Aorta (tissue), 5 donors: ENCODE measurements at regions not wholly inside any gene's neighbourhood (a gene's known extent, or its start where the extent isn't known, plus 50 kb on each side); places are given as distances from the start of the nearest gene placed in this dataset.
A peak's percentile ranks its signal among the peaks of the same experiment; 100 is the strongest.
"Not testable (repeated sequence)": the region's sequence is repeated elsewhere in the genome, so short reads cannot be mapped to it uniquely, and the experiment has no call there.

Experiments
- ATAC-seq: fragments of 200-7000 bp; cut with Tn5 transposase; one replicate; pipeline ENCODE4 v1.9.1; 2022; ENCODE audit warnings: moderate library complexity; ENCODE audit not compliant: low FRiP score
- DNase-seq, 2 donors: peaks; one replicate each; pipeline ENCODE4 v3.0.0-alpha.2; 2020
- H3K27ac ChIP-seq, 2 donors: one replicate each; pipeline ENCODE4 v1.5.1; 2013; ENCODE audit warnings: low read length in 2 of 2, mild to moderate bottlenecking in 2 of 2, moderate library complexity in 2 of 2, control low read depth in 1 of 2, inconsistent platforms in 1 of 2, low read depth in 1 of 2
- H3K27me3 ChIP-seq, 2 donors: one replicate each; pipeline ENCODE4 v1.6.1; 2013; ENCODE audit warnings: control low read depth in 1 of 2, low read length in 1 of 2, mild to moderate bottlenecking in 1 of 2, moderate library complexity in 1 of 2; ENCODE audit not compliant: insufficient read depth in 2 of 2, control insufficient read depth in 1 of 2
- H3K36me3 ChIP-seq, 2 donors: one replicate each; pipeline ENCODE4 v1.6.1; 2013; ENCODE audit warnings: control low read depth in 1 of 2, low read length in 1 of 2, mild to moderate bottlenecking in 1 of 2; ENCODE audit not compliant: insufficient read depth in 2 of 2, control insufficient read depth in 1 of 2
- H3K4me1 ChIP-seq, 2 donors: one replicate each; pipeline ENCODE4 v1.6.1; 2013; ENCODE audit warnings: low read length in 2 of 2, control low read depth in 1 of 2, mild to moderate bottlenecking in 1 of 2, moderate library complexity in 1 of 2; ENCODE audit not compliant: insufficient read depth in 2 of 2, control insufficient read depth in 1 of 2
- H3K4me3 ChIP-seq, 2 donors: one replicate each; pipeline ENCODE4 v1.5.1; 2013; ENCODE audit warnings: low read length in 2 of 2, control low read depth in 1 of 2, mild to moderate bottlenecking in 1 of 2
- H3K9me3 ChIP-seq: one replicate; pipeline ENCODE4 v1.6.1; 2013; ENCODE audit warnings: mild to moderate bottlenecking, low read length; ENCODE audit not compliant: control insufficient read depth
- WGBS, 2 donors: extraction: QIAGEN DNeasy Blood & Tissue Kit; methylation state at CpG; one replicate each; pipeline ENCODE4 v1.1.7; 2013; 5-methylcytosine and 5-hydroxymethylcytosine counted together
- intact Hi-C, 2 donors: fragments of 100-400 bp; cut with DNase I; formaldehyde crosslinking; loops; one replicate each; pipeline versions ENCODE4 v1.14.2 to v1.15.0; 2022
- donor health status: healthy with polysubstance abuse.
- donor health status: Bipolar disorder and iron deficiency.
- donor health status: DM: no; HTN: no; CAD: no.
- donor health status: DM: no; HTN: no; CAD: no.
- donor health status: DM: yes; HTN: yes; CAD: no.

GRCh38 chr2:6186332-6187151 lies 494.4 kb downstream of the SOX11 start:
- intact Hi-C loops: no loop called here
- no peaks in the 10 kb centered on the region for H3K9me3 ChIP-seq
- H3K36me3 ChIP-seq: no peaks in the 10 kb centered on the region
- H3K27me3 ChIP-seq: no peaks in the 10 kb centered on the region
- DNase-seq: peak in 1 of 2 donors; percentile 65
- H3K4me1 ChIP-seq: no peaks in the 10 kb centered on the region
- H3K27ac ChIP-seq: peak overlapping the region in 1 of 2 donors; percentile 27
- WGBS, 2 donors: 24 to 29% methylated on average over 7 of the region's 7 CpGs
- no peak overlapping the region for H3K4me3 ChIP-seq
- peak; percentile 47 for ATAC-seq

GRCh38 chr2:6196449-6196848 lies 504.3 kb downstream of the SOX11 start:
- Histone ChIP-seq H3K4me1 (no peaks in the 10 kb centered on the region), H3K27ac (no peak overlapping the region), H3K36me3 (no peaks in the 10 kb centered on the region), H3K4me3 (no peak overlapping the region), H3K9me3 (peaks cover 2% of the 10 kb centered on the region), H3K27me3 (no peaks in the 10 kb centered on the region)
- intact Hi-C loops: no loop called here
- DNase-seq (no peak), ATAC-seq (no peak)
- WGBS, 2 donors: 64 to 79% methylated on average over 1 of the region's 1 CpG

GRCh38 chr2:6198370-6198919 lies 506.3 kb downstream of the SOX11 start:
- H3K27ac ChIP-seq, H3K4me1 ChIP-seq, H3K27me3 ChIP-seq, DNase-seq, H3K4me3 ChIP-seq, H3K9me3 ChIP-seq, intact Hi-C loops, ATAC-seq, H3K36me3 ChIP-seq: not testable (repeated sequence)
- WGBS, 2 donors: 48 to 59% methylated on average over 6 of the region's 6 CpGs

- intact Hi-C loops: no loop called here
- no peak for DNase-seq
- H3K4me1 ChIP-seq: no peaks in the 10 kb centered on the region
- H3K36me3 ChIP-seq: no peaks in the 10 kb centered on the region
- H3K4me3 ChIP-seq: no peak overlapping the region
- WGBS, 2 donors: 76 to 84% methylated on average over 5 of the region's 5 CpGs
- H3K27ac ChIP-seq: no peak overlapping the region
- no peak for ATAC-seq
- no peaks in the 10 kb centered on the region for H3K27me3 ChIP-seq
- H3K9me3 ChIP-seq: peaks cover 4% of the 10 kb centered on the region
Observed at GRCh38 chr2:6202756-6203155, 510.6 kb downstream of the SOX11 start.

- no peaks in the 10 kb centered on the region for H3K4me1 ChIP-seq
- H3K4me3 ChIP-seq: no peak overlapping the region
- H3K27ac ChIP-seq: no peak overlapping the region
- peaks cover 4% of the 10 kb centered on the region for H3K9me3 ChIP-seq
- DNase-seq (no peak), ATAC-seq (no peak)
- WGBS, 2 donors: 82 to 85% methylated on average over 5 of the region's 5 CpGs
- intact Hi-C loops: no loop called here
- H3K36me3 ChIP-seq: no peaks in the 10 kb centered on the region
- no peaks in the 10 kb centered on the region for H3K27me3 ChIP-seq
Observed at GRCh38 chr2:6203291-6203959, 511.2 kb downstream of the SOX11 start.

GRCh38 chr2:6206882-6207281 lies 514.7 kb downstream of the SOX11 start:
- peaks cover 1% of the 10 kb centered on the region for H3K9me3 ChIP-seq
- no peak overlapping the region for H3K27ac ChIP-seq
- ATAC-seq (no peak), DNase-seq (no peak)
- intact Hi-C loops: no loop called here
- no peaks in the 10 kb centered on the region for H3K4me1 ChIP-seq
- no peaks in the 10 kb centered on the region for H3K36me3 ChIP-seq
- no peak overlapping the region for H3K4me3 ChIP-seq
- 36 to 53% methylated on average over 8 of the region's 8 CpGs for WGBS, 2 donors
- H3K27me3 ChIP-seq: no peaks in the 10 kb centered on the region

GRCh38 chr2:6211236-6211635 lies 519.1 kb downstream of the SOX11 start:
- Histone ChIP-seq H3K9me3 (peaks cover 3% of the 10 kb centered on the region), H3K4me3 (no peak overlapping the region), H3K36me3 (no peaks in the 10 kb centered on the region), H3K27me3 (no peaks in the 10 kb centered on the region), H3K27ac (no peak overlapping the region), H3K4me1 (no peaks in the 10 kb centered on the region)
- 11 to 16% methylated on average over 1 of the region's 1 CpG for WGBS, 2 donors
- ATAC-seq (no peak), DNase-seq (no peak)
- intact Hi-C loops: no loop called here

- Histone ChIP-seq H3K4me3 (no peak overlapping the region), H3K36me3 (no peaks in the 10 kb centered on the region), H3K9me3 (peaks cover 3% of the 10 kb centered on the region), H3K4me1 (no peaks in the 10 kb centered on the region), H3K27ac (no peak overlapping the region), H3K27me3 (no peaks in the 10 kb centered on the region)
- ATAC-seq: no peak
- no peak for DNase-seq
- intact Hi-C loops: no loop called here
- 30 to 33% methylated on average over 6 of the region's 6 CpGs for WGBS, 2 donors
Observed at GRCh38 chr2:6212491-6212890, 520.3 kb downstream of the SOX11 start.
